PC-3 (cell line): ENCODE measurements at regions not wholly inside any gene's neighbourhood (a gene's known extent, or its start where the extent isn't known, plus 50 kb on each side); places are given as distances from the start of the nearest gene placed in this dataset.

Experiments
- ATAC-seq: fragments of 200-7000 bp; cut with Tn5 transposase; 2 replicates; pipeline ENCODE4 v1.9.1; 2020; ENCODE audit warnings: mild to moderate bottlenecking, moderate library complexity
- BruUV-seq: library from RNA; stranded (reverse); fragments of 400-500 nt; replicated peaks from 2 replicates; lab custom pipeline; 2021; lab: Mats Ljungman, UMichigan
- CTCF ChIA-PET: fragments of 300-600 bp; sonication (Branson Sonifier 250); formaldehyde crosslinking; loops from one replicate; lab custom pipeline; 2022; ENCODE audit warnings: antibody characterized with exemption; lab: Charles Lee
- POLR2A ChIA-PET: fragments of 300-600 bp; sonication (Branson Sonifier 250); formaldehyde crosslinking; loops from one replicate; lab custom pipeline; 2022; ENCODE audit warnings: antibody characterized with exemption; ENCODE audit not compliant: unreplicated experiment; lab: Charles Lee
- DNase-seq: peaks from one replicate; pipeline ENCODE4 v3.0.0-alpha.2; 2015
- H2AFZ ChIP-seq: fragments of 300-600 bp; sonication (generic); 2 replicates; pipeline ENCODE4 v1.6.0; 2016; ENCODE audit warnings: antibody characterized with exemption, low read length
- H3F3A ChIP-seq: fragments of 300-600 bp; sonication (generic); one replicate; pipeline ENCODE4 v1.6.0; 2017; ENCODE audit warnings: antibody characterized with exemption, low read length, control low read depth, mild to moderate bottlenecking; ENCODE audit not compliant: unreplicated experiment
- H3K27ac ChIP-seq: fragments of 300-600 bp; sonication (generic); 2 replicates; pipeline ENCODE4 v1.5.1; 2016; ENCODE audit warnings: mild to moderate bottlenecking, low read length
- H3K27me3 ChIP-seq: fragments of 300-600 bp; sonication (generic); 2 replicates; pipeline ENCODE4 v1.6.1; 2016; ENCODE audit warnings: low read length, mixed read lengths
- H3K36me3 ChIP-seq: fragments of 300-600 bp; sonication (generic); 2 replicates; pipeline ENCODE4 v1.6.1; 2016; ENCODE audit warnings: low read depth, mixed run types, low read length, mixed read lengths
- H3K4me1 ChIP-seq: fragments of 300-600 bp; sonication (generic); 2 replicates; pipeline ENCODE4 v1.5.1; 2016; ENCODE audit warnings: low read length; ENCODE audit not compliant: insufficient read depth
- H3K4me2 ChIP-seq: fragments of 300-600 bp; sonication (generic); 2 replicates; pipeline ENCODE4 v1.6.0; 2016; ENCODE audit warnings: low read length
- H3K4me3 ChIP-seq: fragments of 300-600 bp; sonication (generic); 2 replicates; pipeline ENCODE4 v1.5.1; 2016; ENCODE audit warnings: mild to moderate bottlenecking, low read length, mixed read lengths
- H3K79me2 ChIP-seq: fragments of 300-600 bp; sonication (generic); 2 replicates; pipeline ENCODE4 v1.6.1; 2017; ENCODE audit warnings: low read length, mixed read lengths
- H3K9ac ChIP-seq: fragments of 300-600 bp; sonication (generic); 2 replicates; pipeline ENCODE4 v1.6.0; 2016; ENCODE audit warnings: mild to moderate bottlenecking, low read length
- H3K9me2 ChIP-seq: fragments of 300-600 bp; sonication (generic); replicated peaks from 2 replicates; pipeline ENCODE4 v1.6.1; 2016; ENCODE audit warnings: mixed run types, low read length, mixed read lengths
- H3K9me3 ChIP-seq: fragments of 300-600 bp; sonication (generic); 2 replicates; pipeline ENCODE4 v1.6.1; 2016; ENCODE audit warnings: low read length, mixed read lengths
- H4K20me1 ChIP-seq: fragments of 300-600 bp; sonication (generic); 2 replicates; pipeline ENCODE4 v1.6.1; 2016; ENCODE audit warnings: low read length, mixed read lengths
- EZH2 ChIP-seq: fragments of 300-600 bp; sonication (generic); IDR thresholded peaks from one replicate; pipeline ENCODE4 v1.6.1; 2017; ENCODE audit warnings: antibody characterized with exemption, mild to moderate bottlenecking, low read length; ENCODE audit not compliant: unreplicated experiment
- EZH2phosphoT487 ChIP-seq: fragments of 300-600 bp; sonication (generic); IDR thresholded peaks from 2 replicates; pipeline ENCODE4 v1.6.1; 2018; ENCODE audit warnings: mild to moderate bottlenecking, antibody characterized with exemption, low read length, borderline replicate concordance
- intact Hi-C: fragments of 100-400 bp; cut with micrococcal nuclease; formaldehyde crosslinking; loops from 2 replicates; pipeline ENCODE4 v1.9.0; 2023
- TF ChIP-seq, protein P1 (sequence below): fragments of 300-600 bp; sonication (generic); conservative IDR thresholded peaks from 2 replicates; pipeline ENCODE4 v1.5.1; 2017; ENCODE audit warnings: antibody characterized with exemption, low read depth, mild to moderate bottlenecking, low read length

DNA sequence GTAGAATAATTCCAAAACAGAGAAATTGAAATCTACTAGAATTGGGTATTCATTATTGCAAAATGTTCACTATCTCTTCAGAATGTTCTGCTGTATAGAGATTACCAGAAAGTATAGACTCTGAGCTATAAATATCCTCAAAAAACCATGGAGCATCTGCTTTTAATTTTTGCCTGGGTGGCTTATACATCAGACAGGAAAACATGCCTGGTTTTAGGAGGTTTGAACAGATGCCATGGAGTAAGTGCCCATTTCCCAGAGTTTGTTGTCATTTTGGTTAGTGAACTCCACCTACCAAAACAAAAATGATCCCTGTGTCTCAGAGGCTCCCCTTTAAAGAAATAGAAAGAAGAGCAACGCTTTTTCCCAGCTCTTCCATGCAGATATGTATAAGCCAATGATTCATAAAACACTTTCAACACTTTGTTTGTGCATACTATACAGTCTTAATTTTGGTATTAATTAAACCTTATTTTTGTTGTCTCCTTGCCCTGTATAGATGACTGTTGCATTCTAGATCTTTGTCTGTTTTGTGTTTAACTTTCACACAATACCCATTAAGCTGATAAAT is 68.7 kb downstream of the MEPE start:
- Histone ChIP-seq H3K4me3 (no peak overlapping the region), H4K20me1 (no peaks in the 10 kb centered on the region), H3K4me1 (peaks cover 5% of the 10 kb centered on the region; the same call in 1 of the 2 replicates), H3K9ac (no peak overlapping the region), H3K79me2 (no peaks in the 10 kb centered on the region), H3K9me3 (no peaks in the 10 kb centered on the region), H3K27me3 (0 out of 2 replicates have a peak, but pooled peaks cover 6% of the 10 kb centered on the region), H3F3A (no peaks in the 10 kb centered on the region), H3K4me2 (no peak overlapping the region), H3K27ac (no peak overlapping the region), H3K36me3 (no peaks in the 10 kb centered on the region), H3K9me2 (no peaks in the 10 kb centered on the region), H2AFZ (no peak overlapping the region)
- ATAC-seq (no peak), DNase-seq (no peak)
- no TSS peak for BruUV-seq
- intact Hi-C loops: no loop called here
- POLR2A ChIA-PET: no interaction called here
- TF ChIP-seq EZH2phosphoT487: no peak
- CTCF ChIA-PET: no interaction called here

DNA sequence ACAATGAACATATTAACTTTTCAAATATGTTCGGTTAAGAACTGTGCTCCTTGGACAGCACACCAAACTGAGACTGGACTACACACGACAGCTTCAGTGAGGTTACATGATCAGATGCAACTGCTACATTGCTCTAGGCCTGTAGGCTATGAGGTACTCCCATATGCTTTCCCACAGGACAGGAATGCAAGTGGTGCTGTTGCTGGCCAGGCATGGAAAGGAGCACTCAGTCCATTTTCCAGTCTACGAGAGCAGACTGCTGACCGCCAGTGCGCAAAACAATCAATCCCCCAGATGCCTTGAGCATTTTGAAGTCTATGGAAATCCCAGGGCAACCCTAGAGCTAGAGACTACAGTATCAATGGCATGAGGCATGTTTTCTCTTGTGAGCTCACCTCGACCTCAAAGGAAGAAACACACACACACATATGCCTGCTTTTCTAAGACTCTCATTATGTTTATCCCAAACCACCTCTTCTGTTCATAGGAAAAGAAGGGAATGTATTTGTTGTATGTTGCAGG is 70.8 kb upstream of the SPP1 start:
- H4K20me1 ChIP-seq: no peaks in the 10 kb centered on the region
- ChIA-PET POLR2A (no interaction called here), CTCF (no interaction called here)
- H3K9me3 ChIP-seq: no peaks in the 10 kb centered on the region
- no peaks in the 10 kb centered on the region for H3K9me2 ChIP-seq
- H3K4me2 ChIP-seq: no peak overlapping the region
- no peak overlapping the region for H3K4me3 ChIP-seq
- no peak overlapping the region for H3K9ac ChIP-seq
- H3K27ac ChIP-seq: no peak overlapping the region
- BruUV-seq: no TSS peak
- no peak for DNase-seq
- no peak overlapping the region for H2AFZ ChIP-seq
- H3K79me2 ChIP-seq: no peaks in the 10 kb centered on the region
- intact Hi-C loops: no loop called here
- H3K36me3 ChIP-seq: no peaks in the 10 kb centered on the region
- peaks cover 25% of the 10 kb centered on the region for H3K27me3 ChIP-seq
- H3K4me1 ChIP-seq: no peaks in the 10 kb centered on the region
- H3F3A ChIP-seq: no peaks in the 10 kb centered on the region
- TF ChIP-seq EZH2phosphoT487: no peak
- TF ChIP-seq, protein P1, sequence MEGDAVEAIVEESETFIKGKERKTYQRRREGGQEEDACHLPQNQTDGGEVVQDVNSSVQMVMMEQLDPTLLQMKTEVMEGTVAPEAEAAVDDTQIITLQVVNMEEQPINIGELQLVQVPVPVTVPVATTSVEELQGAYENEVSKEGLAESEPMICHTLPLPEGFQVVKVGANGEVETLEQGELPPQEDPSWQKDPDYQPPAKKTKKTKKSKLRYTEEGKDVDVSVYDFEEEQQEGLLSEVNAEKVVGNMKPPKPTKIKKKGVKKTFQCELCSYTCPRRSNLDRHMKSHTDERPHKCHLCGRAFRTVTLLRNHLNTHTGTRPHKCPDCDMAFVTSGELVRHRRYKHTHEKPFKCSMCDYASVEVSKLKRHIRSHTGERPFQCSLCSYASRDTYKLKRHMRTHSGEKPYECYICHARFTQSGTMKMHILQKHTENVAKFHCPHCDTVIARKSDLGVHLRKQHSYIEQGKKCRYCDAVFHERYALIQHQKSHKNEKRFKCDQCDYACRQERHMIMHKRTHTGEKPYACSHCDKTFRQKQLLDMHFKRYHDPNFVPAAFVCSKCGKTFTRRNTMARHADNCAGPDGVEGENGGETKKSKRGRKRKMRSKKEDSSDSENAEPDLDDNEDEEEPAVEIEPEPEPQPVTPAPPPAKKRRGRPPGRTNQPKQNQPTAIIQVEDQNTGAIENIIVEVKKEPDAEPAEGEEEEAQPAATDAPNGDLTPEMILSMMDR: no peak
- ATAC-seq: no peak

DNA sequence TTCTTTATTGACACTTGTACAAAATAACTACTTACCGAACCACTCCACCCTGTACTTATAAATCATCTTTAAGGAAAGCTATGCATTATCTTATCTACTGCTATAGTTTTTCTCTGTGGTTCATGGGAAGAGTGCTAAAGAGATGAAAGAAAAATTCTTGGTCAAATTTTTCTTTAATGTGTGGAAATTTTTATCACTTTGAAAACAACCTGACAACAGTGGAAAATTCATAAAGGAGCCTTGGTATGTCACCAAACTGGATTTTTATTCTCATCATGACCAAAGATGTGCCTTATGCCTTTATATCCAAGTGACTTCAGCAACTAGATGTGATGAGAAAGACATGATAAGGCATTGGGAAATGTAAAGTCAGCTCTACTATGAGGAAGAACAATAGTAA is 67.2 kb upstream of the SPP1 start:
- intact Hi-C loops: no loop called here
- Histone ChIP-seq H3K9me3 (no peaks in the 10 kb centered on the region), H3K9me2 (no peaks in the 10 kb centered on the region), H3K4me2 (no peak overlapping the region), H2AFZ (no peak overlapping the region), H3K4me1 (no peaks in the 10 kb centered on the region), H3K27ac (no peak overlapping the region), H3K36me3 (no peaks in the 10 kb centered on the region), H3F3A (no peaks in the 10 kb centered on the region), H3K79me2 (no peaks in the 10 kb centered on the region), H3K9ac (no peak overlapping the region), H3K27me3 (peaks cover 41% of the 10 kb centered on the region), H4K20me1 (no peaks in the 10 kb centered on the region), H3K4me3 (no peak overlapping the region)
- POLR2A ChIA-PET: no interaction called here
- ATAC-seq (no peak), DNase-seq (no peak)
- no TSS peak for BruUV-seq
- TF ChIP-seq EZH2 (no peak), EZH2phosphoT487 (no peak)
- TF ChIP-seq, protein P1: no peak
- CTCF ChIA-PET: no interaction called here
